GM12873 (cell line): ENCODE measurements at regions not wholly inside any gene's neighbourhood (a gene's known extent, or its start where the extent isn't known, plus 50 kb on each side); places are given as distances from the start of the nearest gene placed in this dataset.

Experiments used
- CTCF ChIP-seq: IDR thresholded peaks from 2 replicates; pipeline ENCODE4 v1.5.1; 2012; ENCODE audit warnings: low read depth, mild to moderate bottlenecking, moderate library complexity, low read length, control low read depth; ENCODE audit not compliant: insufficient read depth; ENCODE audit errors: missing control alignments

GRCh38 chr16:73584157-73584556 is 536.2 kb upstream of the ZFHX3 start:
- no peak for TF ChIP-seq CTCF

GRCh38 chr16:73572135-73572828 is 524.4 kb upstream of the ZFHX3 start:
- no peak for TF ChIP-seq CTCF

- TF ChIP-seq CTCF: no peak
These were observed 521.5 kb upstream of the ZFHX3 start for GRCh38 chr16:73569266-73569980.

GRCh38 chr16:73568769-73569168 is 520.8 kb upstream of the ZFHX3 start:
- no peak for TF ChIP-seq CTCF

- TF ChIP-seq CTCF: no peak
These were observed 518.0 kb upstream of the ZFHX3 start for GRCh38 chr16:73565925-73566324.

- no peak for TF ChIP-seq CTCF
These were observed 517.3 kb upstream of the ZFHX3 start for GRCh38 chr16:73565263-73565662.

- TF ChIP-seq CTCF: no peak
These were observed 515.8 kb upstream of the ZFHX3 start for GRCh38 chr16:73563709-73564108.
